Fibroblast of the aortic adventitia (primary cell): ENCODE measurements at regions not wholly inside any gene's neighbourhood (a gene's known extent, or its start where the extent isn't known, plus 50 kb on each side); places are given as distances from the start of the nearest gene placed in this dataset.

ENCODE experiments used
- DNase-seq: peaks from one replicate; pipeline ENCODE4 v3.0.0-alpha.2; 2010; ENCODE audit warnings: low read depth
- H3K4me3 ChIP-seq: 2 replicates; pipeline ENCODE4 v1.5.1; 2011; ENCODE audit warnings: low read depth, mild to moderate bottlenecking, control low read depth, low read length, moderate library complexity
- CTCF ChIP-seq: IDR thresholded peaks from 2 replicates; pipeline ENCODE4 v1.5.1; 2011; ENCODE audit warnings: mild to moderate bottlenecking, low read length, control low read depth, inconsistent platforms; ENCODE audit not compliant: insufficient read depth

GRCh38 chr11:42595876-42596275 lies 715.9 kb upstream of the API5 start:
- TF ChIP-seq CTCF: no peak
- H3K4me3 ChIP-seq: no peak overlapping the region
- DNase-seq: no peak

GRCh38 chr11:42596576-42597145 lies 715.1 kb upstream of the API5 start:
- H3K4me3 ChIP-seq: no peak overlapping the region
- no peak for DNase-seq
- TF ChIP-seq CTCF: no peak

GRCh38 chr11:42598341-42598740 lies 713.5 kb upstream of the API5 start:
- no peak for TF ChIP-seq CTCF
- DNase-seq: no peak
- no peak overlapping the region for H3K4me3 ChIP-seq

GRCh38 chr11:42620796-42621195 lies 691.0 kb upstream of the API5 start:
- no peak for DNase-seq
- no peak overlapping the region for H3K4me3 ChIP-seq
- TF ChIP-seq CTCF: no peak

- no peak overlapping the region for H3K4me3 ChIP-seq
- DNase-seq: no peak
- TF ChIP-seq CTCF: no peak
These were observed 685.8 kb upstream of the API5 start for GRCh38 chr11:42625757-42626665.

GRCh38 chr11:42631220-42631843 lies 680.5 kb upstream of the API5 start:
- TF ChIP-seq CTCF: no peak
- no peak for DNase-seq
- H3K4me3 ChIP-seq: no peak overlapping the region
